CD14-positive monocyte (primary cell): ENCODE measurements at regions not wholly inside any gene's neighbourhood (a gene's known extent, or its start where the extent isn't known, plus 50 kb on each side); places are given as distances from the start of the nearest gene placed in this dataset.

Source experiments
- DNase-seq, 3 donors: peaks; one replicate each; pipeline ENCODE4 v3.0.0-alpha.2; 2011 to 2022
- H2AFZ ChIP-seq: 2 replicates; pipeline ENCODE4 v1.6.0; 2012; ENCODE audit warnings: mild to moderate bottlenecking, low read depth, low read length, inconsistent platforms; ENCODE audit not compliant: insufficient read depth, poor library complexity, severe bottlenecking
- H3K27ac ChIP-seq, 2 donors: 1 replicate in 1 of 2; 2 replicates in 1 of 2; pipeline ENCODE4 v1.5.1; 2012 to 2013; ENCODE audit warnings: low read length in 2 of 2, control low read depth in 1 of 2, inconsistent platforms in 1 of 2, low read depth in 1 of 2, mild to moderate bottlenecking in 1 of 2
- H3K27me3 ChIP-seq, 2 donors: one replicate each; pipeline versions ENCODE4 v1.6.0 to v1.6.1; 2011 to 2013; ENCODE audit warnings: low read length in 2 of 2; ENCODE audit not compliant: control insufficient read depth in 2 of 2, insufficient read depth in 2 of 2
- H3K36me3 ChIP-seq, 2 donors: replicated peaks in 1 of 2; 1 replicate in 1 of 2; 2 replicates in 1 of 2; pipeline versions ENCODE4 v1.5.1 to v1.6.1; 2012 to 2013; ENCODE audit warnings: low read length in 2 of 2, control low read depth in 1 of 2, inconsistent platforms in 1 of 2, mild to moderate bottlenecking in 1 of 2; ENCODE audit not compliant: insufficient read depth in 2 of 2, control insufficient read depth in 1 of 2
- H3K4me1 ChIP-seq, 2 donors: 1 replicate in 1 of 2; 2 replicates in 1 of 2; pipeline versions ENCODE4 v1.5.1 to v1.6.1; 2012 to 2013; ENCODE audit warnings: low read length in 2 of 2, control low read depth in 1 of 2, inconsistent platforms in 1 of 2, mild to moderate bottlenecking in 1 of 2, moderate library complexity in 1 of 2; ENCODE audit not compliant: insufficient read depth in 2 of 2, control insufficient read depth in 1 of 2
- H3K4me2 ChIP-seq: replicated peaks from 2 replicates; pipeline ENCODE3; 2012; ENCODE audit warnings: low read length, moderate library complexity, mild to moderate bottlenecking; ENCODE audit not compliant: poor library complexity, severe bottlenecking; ENCODE audit errors: extremely low read depth
- H3K4me3 ChIP-seq, 3 experiments: fragments of 200-600 bp in 1 of 3; sonication (generic) in 1 of 3; replicated peaks in 1 of 3; 1 replicate in 2 of 3; 2 replicates in 1 of 3; pipeline ENCODE4 v1.5.1; 2011 to 2013; ENCODE audit warnings: low read length in 3 of 3, mild to moderate bottlenecking in 3 of 3, control low read depth in 2 of 3, low read depth in 2 of 3, inconsistent platforms in 1 of 3, moderate library complexity in 1 of 3
- H3K79me2 ChIP-seq: 2 replicates; pipeline ENCODE4 v1.6.0; 2012; ENCODE audit warnings: mild to moderate bottlenecking, control low read depth, inconsistent platforms, low read length, moderate library complexity; ENCODE audit not compliant: insufficient read depth
- H3K9ac ChIP-seq: 2 replicates; pipeline ENCODE4 v1.6.0; 2017; ENCODE audit warnings: low read length, mild to moderate bottlenecking; ENCODE audit not compliant: insufficient read depth, poor library complexity, severe bottlenecking
- H3K9me3 ChIP-seq, 2 donors: replicated peaks in 1 of 2; 1 replicate in 1 of 2; 2 replicates in 1 of 2; pipeline versions ENCODE4 v1.5.1 to v1.6.1; 2012 to 2013; ENCODE audit warnings: low read length in 2 of 2, control low read depth in 1 of 2; ENCODE audit not compliant: control insufficient read depth in 1 of 2, insufficient read depth in 1 of 2
- H4K20me1 ChIP-seq: 2 replicates; pipeline ENCODE4 v1.6.0; 2012; ENCODE audit warnings: mild to moderate bottlenecking, low read length, control low read depth, moderate library complexity; ENCODE audit not compliant: insufficient read depth
- H3K27ac Mint-ChIP-seq, 7 donors: one replicate each; pipeline ENCODE4 v1.8.0; 2020; ENCODE audit warnings: mild to moderate bottlenecking in 7 of 7, mixed read lengths in 7 of 7, moderate library complexity in 6 of 7, inconsistent platforms in 2 of 7
- H3K27me3 Mint-ChIP-seq, 3 donors: one replicate each; pipeline ENCODE4 v1.8.0; 2021 to 2022; ENCODE audit warnings: low read depth in 3 of 3, mild to moderate bottlenecking in 3 of 3, mixed read lengths in 3 of 3, moderate library complexity in 3 of 3, inconsistent platforms in 1 of 3
- H3K36me3 Mint-ChIP-seq, 2 donors: one replicate each; pipeline ENCODE4 v1.8.0; 2020; ENCODE audit warnings: mixed read lengths in 2 of 2, inconsistent platforms in 1 of 2, mild to moderate bottlenecking in 1 of 2
- H3K4me1 Mint-ChIP-seq: one replicate; pipeline ENCODE4 v1.8.0; 2020; ENCODE audit warnings: mild to moderate bottlenecking, mixed read lengths
- H3K4me3 Mint-ChIP-seq, 2 donors: one replicate each; pipeline ENCODE4 v1.8.0; 2020; ENCODE audit warnings: mild to moderate bottlenecking in 2 of 2, mixed read lengths in 2 of 2, moderate library complexity in 1 of 2
- H3K9me3 Mint-ChIP-seq, 7 donors: one replicate each; pipeline ENCODE4 v1.8.0; 2020 to 2022; ENCODE audit warnings: mixed read lengths in 7 of 7, mild to moderate bottlenecking in 6 of 7, moderate library complexity in 6 of 7, inconsistent platforms in 2 of 7
- CTCF ChIP-seq: fragments of 200-600 bp; IDR thresholded peaks from one replicate; pipeline ENCODE4 v1.8.0; 2022; ENCODE audit warnings: antibody characterized with exemption, mild to moderate bottlenecking
- WGBS: methylation state at CpG from one replicate; pipeline ENCODE4 v1.1.5; 2013; ENCODE audit warnings: missing lambda C conversion rate; ENCODE audit not compliant: insufficient coverage; 5-methylcytosine and 5-hydroxymethylcytosine counted together
- intact Hi-C, 2 donors: fragments of 100-400 bp; cut with micrococcal nuclease; formaldehyde crosslinking; loops; one replicate each; pipeline versions ENCODE4 v1.15.0 to v1.15.1; 2023

DNA sequence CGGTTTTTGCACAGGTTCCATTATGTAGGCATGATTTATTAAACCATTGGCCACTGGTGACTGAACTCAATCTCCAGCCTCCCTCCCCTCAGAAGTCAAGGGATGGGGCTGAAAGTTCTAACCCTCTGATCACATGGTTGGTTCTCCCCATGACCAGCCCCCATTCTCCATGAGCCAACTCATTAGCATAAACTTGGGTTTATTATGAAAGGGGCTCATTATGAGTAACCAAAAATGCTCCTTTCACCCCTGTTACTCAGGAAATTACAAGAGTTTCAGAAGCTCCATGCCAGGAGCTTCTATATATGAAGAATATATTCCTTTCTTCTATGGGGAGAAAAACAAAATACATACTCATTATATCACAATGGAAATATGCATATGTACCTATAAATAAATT is 555.3 kb downstream of the HS3ST4 start:
- intact Hi-C loops: no loop called here
- no CpG with 5 or more reads among the region's 1 CpG for WGBS
- no peaks in the 10 kb centered on the region for H3K27me3 ChIP-seq
- H3K4me1 ChIP-seq: no peaks in the 10 kb centered on the region
- no peak overlapping the region for H3K4me2 ChIP-seq
- peaks cover 0 to 3% of the 10 kb centered on the region in 2 donors for H3K9me3 ChIP-seq
- H3K27ac Mint-ChIP-seq: no peak overlapping the region
- no peak for DNase-seq
- H2AFZ ChIP-seq: no peak overlapping the region
- no peaks in the 10 kb centered on the region for H3K36me3 Mint-ChIP-seq
- no peak for TF ChIP-seq CTCF
- H3K9me3 Mint-ChIP-seq: peaks cover 2 to 11% (median 7%) of the 10 kb centered on the region in 7 donors
- H3K4me3 Mint-ChIP-seq: no peak overlapping the region
- H3K79me2 ChIP-seq: no peaks in the 10 kb centered on the region
- no peak overlapping the region for H3K9ac ChIP-seq
- no peak overlapping the region for H3K4me3 ChIP-seq
- H3K27me3 Mint-ChIP-seq: no peaks in the 10 kb centered on the region
- H3K36me3 ChIP-seq: no peaks in the 10 kb centered on the region
- no peak overlapping the region for H3K27ac ChIP-seq
- no peaks in the 10 kb centered on the region for H3K4me1 Mint-ChIP-seq
- no peaks in the 10 kb centered on the region for H4K20me1 ChIP-seq

DNA sequence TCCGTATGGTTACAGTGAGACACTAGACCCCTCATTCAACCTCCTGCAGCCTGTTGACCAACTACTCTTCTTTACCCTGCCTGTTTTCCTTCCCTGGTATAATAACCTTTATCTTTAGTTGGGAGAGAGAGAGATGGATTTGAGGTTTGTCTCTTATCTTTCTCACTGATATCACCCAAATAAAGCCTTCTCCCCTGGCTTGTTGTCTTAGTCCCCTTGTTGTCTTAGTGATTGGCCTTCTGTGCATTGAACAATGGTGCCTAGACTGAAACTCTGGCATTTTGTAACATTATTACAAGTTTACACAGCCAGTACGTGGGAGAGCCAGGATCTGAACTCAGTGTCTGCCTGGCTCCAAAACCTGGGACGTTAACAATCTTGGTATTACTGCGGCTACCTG is 560.8 kb downstream of the HS3ST4 start:
- H3K9me3 ChIP-seq: peaks cover 0 to 17% of the 10 kb centered on the region in 2 donors
- no peaks in the 10 kb centered on the region for H3K4me1 Mint-ChIP-seq
- H3K36me3 Mint-ChIP-seq: no peaks in the 10 kb centered on the region

More for the DNA sequence above, 560.8 kb downstream of the HS3ST4 start:
- WGBS: 93% methylated on average over 2 of the region's 4 CpGs
- Histone ChIP-seq H3K36me3 (no peaks in the 10 kb centered on the region), H3K4me2 (no peak overlapping the region), H2AFZ (no peak overlapping the region), H4K20me1 (no peaks in the 10 kb centered on the region), H3K9ac (no peak overlapping the region), H3K27ac (no peak overlapping the region), H3K79me2 (no peaks in the 10 kb centered on the region), H3K4me1 (no peaks in the 10 kb centered on the region), H3K27me3 (no peaks in the 10 kb centered on the region), H3K4me3 (no peak overlapping the region)
- intact Hi-C loops: no loop called here
- Mint-ChIP-seq H3K27me3 (no peaks in the 10 kb centered on the region), H3K27ac (no peak overlapping the region), H3K4me3 (no peak overlapping the region), H3K9me3 (peaks cover 0 to 12% (median 6%) of the 10 kb centered on the region in 7 donors)
- TF ChIP-seq CTCF: no peak
- no peak for DNase-seq
